Neural cell (in vitro differentiated cells): ENCODE measurements at regions not wholly inside any gene's neighbourhood (a gene's known extent, or its start where the extent isn't known, plus 50 kb on each side); places are given as distances from the start of the nearest gene placed in this dataset.

Experiments used
- MXI1 ChIP-seq: fragments of 450-650 bp; conservative IDR thresholded peaks from 2 replicates; pipeline ENCODE4 v1.6.1; 2014; ENCODE audit warnings: antibody characterized with exemption, mild to moderate bottlenecking; ENCODE audit not compliant: poor library complexity, severe bottlenecking
- SMC3 ChIP-seq: fragments of 450-650 bp; conservative IDR thresholded peaks from 2 replicates; pipeline ENCODE4 v1.6.1; 2014; ENCODE audit warnings: antibody characterized with exemption, mild to moderate bottlenecking, moderate library complexity; ENCODE audit not compliant: poor library complexity
- TF ChIP-seq, protein P1 (sequence below): fragments of 450-650 bp; IDR thresholded peaks from 2 replicates; pipeline ENCODE4 v1.5.1; 2014; ENCODE audit warnings: antibody characterized with exemption, mild to moderate bottlenecking, moderate library complexity; ENCODE audit not compliant: poor library complexity, severe bottlenecking

DNA sequence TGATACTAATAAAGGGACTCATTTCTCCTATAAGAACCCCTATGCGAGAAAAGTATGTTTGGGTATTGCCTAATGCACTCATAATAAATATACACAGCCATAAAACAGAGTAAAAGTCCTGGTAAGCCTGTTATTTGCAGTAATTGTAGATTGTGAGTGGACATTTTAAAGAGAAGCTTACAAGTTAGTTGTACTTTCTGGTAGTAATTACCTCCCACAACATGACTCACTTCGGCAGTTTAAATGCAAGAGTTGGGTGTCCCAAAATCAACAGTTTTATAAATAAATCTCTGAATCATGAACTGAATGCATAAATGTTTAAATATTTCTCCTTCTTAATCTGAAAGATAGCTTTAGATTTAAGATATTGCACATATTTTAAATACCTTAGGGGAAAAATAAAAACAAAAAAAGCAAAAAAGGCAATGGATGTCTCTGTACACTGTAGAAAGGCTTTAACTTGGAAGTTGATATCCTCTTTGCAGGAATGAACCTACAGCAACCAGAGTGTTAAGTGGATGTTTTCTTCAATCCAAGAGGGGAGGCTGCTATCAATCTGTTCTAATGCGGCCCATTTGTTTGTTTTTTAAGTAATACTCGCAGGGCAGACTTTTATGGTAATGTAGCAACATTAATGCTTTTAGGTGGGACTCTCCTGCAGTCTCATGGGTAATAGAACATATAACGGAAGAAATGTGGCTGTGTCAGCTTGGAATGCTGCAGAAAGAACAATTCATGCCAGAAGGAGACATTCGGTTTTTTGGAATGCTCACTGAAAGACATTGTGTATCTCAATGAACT is 57.3 kb upstream of the ZEB1 start:
- TF ChIP-seq MXI1 (no peak), SMC3 (no peak)
- TF ChIP-seq, protein P1, sequence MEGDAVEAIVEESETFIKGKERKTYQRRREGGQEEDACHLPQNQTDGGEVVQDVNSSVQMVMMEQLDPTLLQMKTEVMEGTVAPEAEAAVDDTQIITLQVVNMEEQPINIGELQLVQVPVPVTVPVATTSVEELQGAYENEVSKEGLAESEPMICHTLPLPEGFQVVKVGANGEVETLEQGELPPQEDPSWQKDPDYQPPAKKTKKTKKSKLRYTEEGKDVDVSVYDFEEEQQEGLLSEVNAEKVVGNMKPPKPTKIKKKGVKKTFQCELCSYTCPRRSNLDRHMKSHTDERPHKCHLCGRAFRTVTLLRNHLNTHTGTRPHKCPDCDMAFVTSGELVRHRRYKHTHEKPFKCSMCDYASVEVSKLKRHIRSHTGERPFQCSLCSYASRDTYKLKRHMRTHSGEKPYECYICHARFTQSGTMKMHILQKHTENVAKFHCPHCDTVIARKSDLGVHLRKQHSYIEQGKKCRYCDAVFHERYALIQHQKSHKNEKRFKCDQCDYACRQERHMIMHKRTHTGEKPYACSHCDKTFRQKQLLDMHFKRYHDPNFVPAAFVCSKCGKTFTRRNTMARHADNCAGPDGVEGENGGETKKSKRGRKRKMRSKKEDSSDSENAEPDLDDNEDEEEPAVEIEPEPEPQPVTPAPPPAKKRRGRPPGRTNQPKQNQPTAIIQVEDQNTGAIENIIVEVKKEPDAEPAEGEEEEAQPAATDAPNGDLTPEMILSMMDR: no peak
